MM.1S (cell line): ENCODE measurements at regions not wholly inside any gene's neighbourhood (a gene's known extent, or its start where the extent isn't known, plus 50 kb on each side); places are given as distances from the start of the nearest gene placed in this dataset.

ENCODE experiments used
- CTCF ChIP-seq: fragments of 300-600 bp; sonication (generic); IDR thresholded peaks from 2 replicates; pipeline ENCODE4 v1.5.1; 2016; ENCODE audit warnings: antibody characterized with exemption, low read length, mixed read lengths
- EZH2phosphoT487 ChIP-seq: fragments of 300-600 bp; sonication (generic); IDR thresholded peaks from 2 replicates; pipeline ENCODE4 v1.6.1; 2018; ENCODE audit warnings: antibody characterized with exemption, low read length

- no peak for TF ChIP-seq CTCF
- TF ChIP-seq EZH2phosphoT487, result no peak
These were observed 82.2 kb upstream of the LMO4 start for GRCh38 chr1:87246436-87246835.
